Gastrocnemius medialis (tissue), 4 donors: ENCODE measurements at regions not wholly inside any gene's neighbourhood (a gene's known extent, or its start where the extent isn't known, plus 50 kb on each side); places are given as distances from the start of the nearest gene placed in this dataset.

ENCODE experiments used
- CTCF ChIP-seq, 5 experiments: fragments of 450-650 bp in 3 of 5; fragments of 200-600 bp in 2 of 5; sonication (generic) in 2 of 5; IDR thresholded peaks in 4 of 5; conservative IDR thresholded peaks in 1 of 5; 1 replicate in 4 of 5; 2 replicates in 1 of 5; pipeline ENCODE4 v1.5.1; 2016 to 2019; ENCODE audit warnings: antibody characterized with exemption in 5 of 5, mild to moderate bottlenecking in 3 of 5, moderate library complexity in 3 of 5
- POLR2A ChIP-seq, 2 donors: fragments of 450-650 bp; IDR thresholded peaks; one replicate each; pipeline ENCODE4 v1.6.1; 2017; ENCODE audit warnings: antibody characterized with exemption in 2 of 2, mild to moderate bottlenecking in 2 of 2, moderate library complexity in 2 of 2

GRCh38 chr2:58313926-58314325 lies 72.8 kb upstream of the FANCL start:
- TF ChIP-seq CTCF (IDR thresholded peaks at IDR 0.05 in 4 of 5, conservative IDR thresholded peaks at IDR 0.05 in 1 of 5) (no peak), POLR2A (IDR thresholded peaks at IDR 0.05) (no peak)
